H1 (cell line): ENCODE measurements at regions not wholly inside any gene's neighbourhood (a gene's known extent, or its start where the extent isn't known, plus 50 kb on each side); places are given as distances from the start of the nearest gene placed in this dataset.

ENCODE experiments used
- CTCF ChIA-PET: fragments of 300-600 bp; sonication (Branson Sonifier 250); formaldehyde crosslinking; loops from one replicate; lab custom pipeline; 2021; ENCODE audit not compliant: partially characterized antibody; lab: Charles Lee
- POLR2A ChIA-PET: fragments of 300-600 bp; sonication (Branson Sonifier 250); formaldehyde crosslinking; loops from one replicate; lab custom pipeline; 2021; ENCODE audit warnings: inconsistent platforms; ENCODE audit not compliant: partially characterized antibody; lab: Charles Lee
- DNase-seq, 2 experiments: peaks; one replicate each; pipeline versions ENCODE4 v3.0.0 to v3.0.0-alpha.2; 2010 to 2022; ENCODE audit warnings: low spot score in 2 of 2, low read depth in 1 of 2, mixed read lengths in 1 of 2
- FAIRE-seq: peaks from 2 replicates; lab custom pipeline; 2011; peaks lifted over from hg19 to GRCh38; lab: Jason Lieb, UNC
- H2AFZ ChIP-seq: 2 replicates; pipeline ENCODE4 v1.8.1; 2012; ENCODE audit warnings: low read length, inconsistent platforms
- H2AK5ac ChIP-seq: 2 replicates; pipeline ENCODE4 v1.6.1; 2013; ENCODE audit warnings: low read depth, low read length
- H2BK120ac ChIP-seq: replicated peaks from 2 replicates; pipeline ENCODE3; 2013; ENCODE audit warnings: low read depth, low read length, inconsistent platforms
- H2BK12ac ChIP-seq: 2 replicates; pipeline ENCODE4 v1.6.1; 2013; ENCODE audit warnings: low read depth, low read length
- H2BK15ac ChIP-seq: 2 replicates; pipeline ENCODE4 v1.6.1; 2013; ENCODE audit warnings: low read length
- H2BK20ac ChIP-seq: 2 replicates; pipeline ENCODE4 v1.6.1; 2013; ENCODE audit warnings: low read length
- H2BK5ac ChIP-seq: 2 replicates; pipeline ENCODE4 v1.6.1; 2013; ENCODE audit warnings: low read depth, low read length
- H3K14ac ChIP-seq: 2 replicates; pipeline ENCODE4 v1.6.1; 2013; ENCODE audit warnings: inconsistent platforms; ENCODE audit not compliant: insufficient read length
- H3K18ac ChIP-seq: 2 replicates; pipeline ENCODE4 v1.6.1; 2013; ENCODE audit warnings: low read length; ENCODE audit errors: extremely low read depth
- H3K23ac ChIP-seq: 2 replicates; pipeline ENCODE4 v1.6.1; 2013; ENCODE audit warnings: inconsistent platforms; ENCODE audit not compliant: insufficient read length
- H3K23me2 ChIP-seq: 2 replicates; pipeline ENCODE4 v1.6.1; 2013; ENCODE audit warnings: low read depth, low read length
- H3K27ac ChIP-seq: 2 replicates; pipeline ENCODE4 v1.6.1; 2011; ENCODE audit warnings: low read depth, low read length, inconsistent platforms
- H3K27me3 ChIP-seq, 4 experiments: replicated peaks in 1 of 4; 1 replicate in 1 of 4; 2 replicates in 3 of 4; pipeline versions ENCODE4 v1.6.1 to v1.8.1; 2011 to 2013; ENCODE audit warnings: low read length in 3 of 4, mild to moderate bottlenecking in 3 of 4, inconsistent platforms in 2 of 4, mixed read lengths in 2 of 4, moderate library complexity in 1 of 4; ENCODE audit not compliant: control insufficient read depth in 3 of 4, insufficient read depth in 3 of 4; ENCODE audit errors: extremely low read depth in 1 of 4
- H3K36me3 ChIP-seq, 4 experiments: 2 replicates each; pipeline versions ENCODE4 v1.6.1 to v1.8.1; 2011 to 2013; ENCODE audit warnings: mild to moderate bottlenecking in 4 of 4, low read length in 3 of 4, moderate library complexity in 2 of 4, control low read depth in 1 of 4, inconsistent platforms in 1 of 4; ENCODE audit not compliant: insufficient read depth in 4 of 4, control insufficient read depth in 2 of 4
- H3K4ac ChIP-seq: replicated peaks from 2 replicates; pipeline ENCODE3; 2013; ENCODE audit warnings: low read length, low read depth, mixed read lengths, inconsistent platforms; ENCODE audit not compliant: insufficient read length
- H3K4me1 ChIP-seq, 4 experiments: replicated peaks in 1 of 4; 1 replicate in 1 of 4; 2 replicates in 3 of 4; pipeline versions ENCODE4 v1.6.1 to v1.8.1; 2011 to 2013; ENCODE audit warnings: low read length in 3 of 4, inconsistent platforms in 2 of 4, mixed read lengths in 1 of 4; ENCODE audit not compliant: insufficient read depth in 4 of 4, control insufficient read depth in 3 of 4
- H3K4me2 ChIP-seq, 2 experiments: 2 replicates each; pipeline versions ENCODE4 v1.6.1 to v1.8.1; 2011 to 2013; ENCODE audit warnings: low read depth in 2 of 2, low read length in 2 of 2, control low read depth in 1 of 2, inconsistent platforms in 1 of 2, mild to moderate bottlenecking in 1 of 2; ENCODE audit not compliant: insufficient read depth in 1 of 2
- H3K4me3 ChIP-seq, 4 experiments: fragments of 200-600, 300-600 bp in 1 of 4; sonication (generic), shearing (Covaris generic), sonication (Bioruptor Twin) in 1 of 4; 2 replicates each; pipeline versions ENCODE4 v1.5.1 to v1.8.1; 2011 to 2016; ENCODE audit warnings: low read length in 4 of 4, low read depth in 3 of 4, control low read depth in 2 of 4, inconsistent platforms in 2 of 4, mild to moderate bottlenecking in 2 of 4, mixed read lengths in 1 of 4, moderate library complexity in 1 of 4; ENCODE audit not compliant: insufficient read depth in 2 of 4; ENCODE audit errors: extremely low read depth in 1 of 4
- H3K56ac ChIP-seq: replicated peaks from 2 replicates; pipeline ENCODE3; 2013; ENCODE audit warnings: low read depth, mild to moderate bottlenecking, mixed read lengths, low read length, inconsistent platforms; ENCODE audit not compliant: insufficient read length
- H3K79me1 ChIP-seq: 2 replicates; pipeline ENCODE4 v1.6.1; 2013; ENCODE audit warnings: low read depth, low read length, control low read depth
- H3K79me2 ChIP-seq, 2 experiments: 2 replicates each; pipeline versions ENCODE4 v1.6.1 to v1.8.1; 2012 to 2013; ENCODE audit warnings: low read length in 2 of 2, mild to moderate bottlenecking in 2 of 2, inconsistent platforms in 1 of 2; ENCODE audit not compliant: insufficient read depth in 2 of 2, control insufficient read depth in 1 of 2
- H3K9ac ChIP-seq, 4 experiments: replicated peaks in 1 of 4; 1 replicate in 1 of 4; 2 replicates in 3 of 4; pipeline versions ENCODE4 v1.6.1 to v1.8.1; 2011 to 2013; ENCODE audit warnings: low read depth in 3 of 4, low read length in 3 of 4, control low read depth in 2 of 4, mild to moderate bottlenecking in 2 of 4, moderate library complexity in 2 of 4, inconsistent platforms in 1 of 4; ENCODE audit errors: extremely low read depth in 1 of 4
- H3K9me3 ChIP-seq, 2 experiments: 2 replicates each; pipeline versions ENCODE4 v1.6.1 to v1.8.1; 2012 to 2013; ENCODE audit warnings: mild to moderate bottlenecking in 2 of 2, moderate library complexity in 2 of 2, control low read depth in 1 of 2, inconsistent platforms in 1 of 2, low read depth in 1 of 2, low read length in 1 of 2, mixed read lengths in 1 of 2; ENCODE audit not compliant: insufficient read depth in 2 of 2
- H4K20me1 ChIP-seq, 2 experiments: replicated peaks in 1 of 2; 2 replicates each; pipeline versions ENCODE3 to v1.8.1; 2011 to 2013; ENCODE audit warnings: inconsistent platforms in 2 of 2, low read length in 2 of 2, mild to moderate bottlenecking in 1 of 2; ENCODE audit not compliant: insufficient read depth in 2 of 2, control insufficient read depth in 1 of 2
- H4K5ac ChIP-seq: 2 replicates; pipeline ENCODE4 v1.6.1; 2013; ENCODE audit warnings: low read length, low read depth, mixed read lengths, inconsistent platforms; ENCODE audit not compliant: insufficient read length
- H4K8ac ChIP-seq: 2 replicates; pipeline ENCODE4 v1.8.0; 2013; ENCODE audit warnings: mild to moderate bottlenecking, moderate library complexity, low read length, inconsistent platforms; ENCODE audit not compliant: insufficient read depth; ENCODE audit errors: extremely low read depth
- H4K91ac ChIP-seq: replicated peaks from 2 replicates; pipeline ENCODE3; 2013; ENCODE audit warnings: low read length, mixed read lengths, inconsistent platforms; ENCODE audit not compliant: insufficient read length
- MAFK ChIP-seq: IDR thresholded peaks from 2 replicates; pipeline ENCODE4 v1.6.1; 2012; ENCODE audit warnings: low read depth, mild to moderate bottlenecking, improper control_type of control experiment, low read length
- POU5F1 ChIP-seq: IDR thresholded peaks from 2 replicates; pipeline ENCODE4 v1.6.1; 2011; ENCODE audit warnings: low read depth, mild to moderate bottlenecking, low read length, moderate library complexity
- RXRA ChIP-seq: IDR thresholded peaks from 2 replicates; pipeline ENCODE4 v1.6.1; 2011; ENCODE audit warnings: low read depth, mild to moderate bottlenecking, low read length, moderate library complexity; ENCODE audit not compliant: insufficient read depth
- SAP30 ChIP-seq: fragments of 300-600 bp; sonication (generic); IDR thresholded peaks from 2 replicates; pipeline ENCODE4 v1.7.1; 2012; ENCODE audit warnings: low read length, moderate library complexity, mild to moderate bottlenecking, inconsistent platforms; ENCODE audit not compliant: insufficient read depth, insufficient replicate concordance
- WGBS, 2 experiments: shearing (Covaris generic) in 1 of 2; methylation state at CpG; one replicate each; pipeline versions ENCODE4 v1.1.6 to v1.1.7; 2013 to 2015; ENCODE audit warnings: low lambda C conversion rate in 2 of 2, mixed read lengths in 2 of 2, inconsistent platforms in 1 of 2, low coverage in 1 of 2, missing lambda C conversion rate in 1 of 2; ENCODE audit not compliant: insufficient replicate concordance in 2 of 2, insufficient coverage in 1 of 2, insufficient read length in 1 of 2; ENCODE audit errors: extremely low coverage in 1 of 2, missing lambda C conversion rate in 1 of 2; 5-methylcytosine and 5-hydroxymethylcytosine counted together
- TF ChIP-seq, protein P1 (sequence below), 3 experiments: IDR thresholded peaks; 1 replicate in 2 of 3; 2 replicates in 1 of 3; pipeline versions ENCODE4 v1.5.1 to v1.6.1; 2011; ENCODE audit warnings: low read length in 3 of 3, mild to moderate bottlenecking in 3 of 3, inconsistent platforms in 2 of 3, low read depth in 1 of 3, moderate library complexity in 1 of 3; ENCODE audit not compliant: insufficient read depth in 1 of 3; ENCODE audit errors: control extremely low read depth in 1 of 3

DNA sequence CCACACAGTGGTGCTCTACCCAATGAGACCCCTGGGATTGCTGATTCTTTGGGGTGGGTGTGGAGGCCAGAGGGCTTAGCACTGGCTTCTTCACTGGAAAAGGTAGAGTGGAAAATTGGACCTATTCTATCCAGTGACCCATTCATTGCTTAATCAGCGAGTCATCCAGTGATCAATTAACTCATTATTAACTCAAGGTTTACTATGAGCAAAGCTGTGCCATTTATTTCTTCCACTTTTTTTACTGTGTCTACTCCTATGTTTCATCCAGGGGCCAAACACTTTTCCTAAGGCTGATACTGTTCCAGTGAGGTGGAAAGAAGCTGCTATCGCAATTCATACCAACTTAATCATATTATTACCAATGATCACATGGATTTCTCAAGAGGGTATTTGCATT is 363.9 kb downstream of the RPS6KC1 start:
- H2AFZ ChIP-seq = no peak overlapping the region
- H2BK15ac ChIP-seq = no peak overlapping the region
- DNase-seq (no peak), FAIRE-seq (no peak)
- ChIA-PET CTCF (interaction anchor here (0.6 to 0.7 kb wide), 2 partner anchors 43 to 784 kb away, joined by 3 to 4 read pairs; no protein-coding TSS in a partner anchor), POLR2A (no interaction called here)
- no peaks in the 10 kb centered on the region for H3K27me3 ChIP-seq
- no peaks in the 10 kb centered on the region for H3K9me3 ChIP-seq
- H4K5ac ChIP-seq = no peak overlapping the region
- no peaks in the 10 kb centered on the region for H3K23me2 ChIP-seq
- no peak overlapping the region for H3K4me2 ChIP-seq
- H4K8ac ChIP-seq = no peak overlapping the region
- H3K56ac ChIP-seq = no peak overlapping the region
- no peak overlapping the region for H3K23ac ChIP-seq
- no peak overlapping the region for H2BK5ac ChIP-seq
- H3K79me1 ChIP-seq = no peaks in the 10 kb centered on the region
- 100% methylated on average over 2 of the region's 2 CpGs; no CpG with 5 or more reads in 1 of the 2 experiments for WGBS, 2 experiments
- H3K4me1 ChIP-seq = no peaks in the 10 kb centered on the region; a peak in 1 of 7 replicates
- H2BK20ac ChIP-seq = no peak overlapping the region
- no peak overlapping the region for H3K4me3 ChIP-seq
- H4K20me1 ChIP-seq = no peaks in the 10 kb centered on the region
- no peak overlapping the region for H2AK5ac ChIP-seq
- H2BK12ac ChIP-seq = no peak overlapping the region
- H3K27ac ChIP-seq = no peak overlapping the region
- no peak overlapping the region for H3K9ac ChIP-seq
- no peaks in the 10 kb centered on the region for H3K79me2 ChIP-seq
- no peak overlapping the region for H4K91ac ChIP-seq
- no peak overlapping the region for H3K14ac ChIP-seq
- H2BK120ac ChIP-seq = no peak overlapping the region
- H3K4ac ChIP-seq = no peak overlapping the region
- no peak overlapping the region for H3K18ac ChIP-seq
- no peaks in the 10 kb centered on the region for H3K36me3 ChIP-seq
- no peak for TF ChIP-seq SAP30
- TF ChIP-seq POU5F1 = no peak
- TF ChIP-seq MAFK = no peak
- TF ChIP-seq, protein P1, sequence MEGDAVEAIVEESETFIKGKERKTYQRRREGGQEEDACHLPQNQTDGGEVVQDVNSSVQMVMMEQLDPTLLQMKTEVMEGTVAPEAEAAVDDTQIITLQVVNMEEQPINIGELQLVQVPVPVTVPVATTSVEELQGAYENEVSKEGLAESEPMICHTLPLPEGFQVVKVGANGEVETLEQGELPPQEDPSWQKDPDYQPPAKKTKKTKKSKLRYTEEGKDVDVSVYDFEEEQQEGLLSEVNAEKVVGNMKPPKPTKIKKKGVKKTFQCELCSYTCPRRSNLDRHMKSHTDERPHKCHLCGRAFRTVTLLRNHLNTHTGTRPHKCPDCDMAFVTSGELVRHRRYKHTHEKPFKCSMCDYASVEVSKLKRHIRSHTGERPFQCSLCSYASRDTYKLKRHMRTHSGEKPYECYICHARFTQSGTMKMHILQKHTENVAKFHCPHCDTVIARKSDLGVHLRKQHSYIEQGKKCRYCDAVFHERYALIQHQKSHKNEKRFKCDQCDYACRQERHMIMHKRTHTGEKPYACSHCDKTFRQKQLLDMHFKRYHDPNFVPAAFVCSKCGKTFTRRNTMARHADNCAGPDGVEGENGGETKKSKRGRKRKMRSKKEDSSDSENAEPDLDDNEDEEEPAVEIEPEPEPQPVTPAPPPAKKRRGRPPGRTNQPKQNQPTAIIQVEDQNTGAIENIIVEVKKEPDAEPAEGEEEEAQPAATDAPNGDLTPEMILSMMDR (IDR thresholded peaks at IDR 0.05; ENCODE audit: control extremely low read depth in 1 of 3, insufficient read depth in 1 of 3, low read depth in 1 of 3, low read length in 3 of 3) = no peak
- no peak for TF ChIP-seq RXRA
